Astrocyte of the cerebellum (primary cell): ENCODE measurements at regions not wholly inside any gene's neighbourhood (a gene's known extent, or its start where the extent isn't known, plus 50 kb on each side); places are given as distances from the start of the nearest gene placed in this dataset.

Experiments used
- DNase-seq: peaks from one replicate; pipeline ENCODE4 v3.0.0-alpha.2; 2011; ENCODE audit warnings: low read depth
- H3K4me3 ChIP-seq: 2 replicates; pipeline ENCODE4 v1.5.1; 2011; ENCODE audit warnings: mild to moderate bottlenecking, low read depth, low read length, moderate library complexity
- CTCF ChIP-seq: IDR thresholded peaks from 2 replicates; pipeline ENCODE4 v1.5.1; 2012; ENCODE audit warnings: low read length, low read depth, moderate library complexity, mild to moderate bottlenecking; ENCODE audit errors: missing control alignments
- in situ Hi-C: cut with HindIII; loops from 2 replicates; pipeline ENCODE4 v1.10.0; 2017; ENCODE audit warnings: low sequenced_read_pairs

GRCh38 chr13:73508841-73509240, 450.0 kb downstream of the KLF5 start:
- no peak overlapping the region for H3K4me3 ChIP-seq
- no peak for DNase-seq
- TF ChIP-seq CTCF: no peak
- in situ Hi-C loops: no loop called here

GRCh38 chr13:73505376-73505890, 446.6 kb downstream of the KLF5 start:
- no peak for TF ChIP-seq CTCF
- no peak overlapping the region for H3K4me3 ChIP-seq
- in situ Hi-C loops: no loop called here
- DNase-seq: no peak

- DNase-seq: no peak
- in situ Hi-C loops: no loop called here
- H3K4me3 ChIP-seq: no peak overlapping the region
- no peak for TF ChIP-seq CTCF
Observed at GRCh38 chr13:73499695-73500094, 440.9 kb downstream of the KLF5 start.

- TF ChIP-seq CTCF: no peak
- in situ Hi-C loops: no loop called here
- no peak overlapping the region for H3K4me3 ChIP-seq
- no peak for DNase-seq
Observed at GRCh38 chr13:73497430-73497829, 438.6 kb downstream of the KLF5 start.

GRCh38 chr13:73496711-73497110, 437.9 kb downstream of the KLF5 start:
- in situ Hi-C loops: no loop called here
- no peak for DNase-seq
- H3K4me3 ChIP-seq: no peak overlapping the region
- TF ChIP-seq CTCF: no peak

GRCh38 chr13:73492811-73493210, 434.0 kb downstream of the KLF5 start:
- TF ChIP-seq CTCF: no peak
- in situ Hi-C loops: no loop called here
- H3K4me3 ChIP-seq: no peak overlapping the region
- DNase-seq: no peak

- no peak for TF ChIP-seq CTCF
- no peak for DNase-seq
- in situ Hi-C loops: no loop called here
- H3K4me3 ChIP-seq: no peak overlapping the region
Observed at GRCh38 chr13:73482556-73482955, 423.8 kb downstream of the KLF5 start.
